CD4-positive, alpha-beta T cell (primary cell): ENCODE measurements at regions not wholly inside any gene's neighbourhood (a gene's known extent, or its start where the extent isn't known, plus 50 kb on each side); places are given as distances from the start of the nearest gene placed in this dataset.

Source experiments
- ATAC-seq: fragments of 200-7000 bp; cut with Tn5 transposase; one replicate; pipeline ENCODE4 v1.10.0; 2022; ENCODE audit warnings: mild to moderate bottlenecking; ENCODE audit not compliant: poor library complexity
- CTCF ChIA-PET: fragments of 350-600 bp; sonication (Branson Sonifier 250); formaldehyde crosslinking; loops from one replicate; lab custom pipeline; 2021; ENCODE audit warnings: antibody characterized with exemption, inconsistent platforms; lab: Charles Lee
- POLR2A ChIA-PET: fragments of 350-600 bp; sonication (Branson Sonifier 250); formaldehyde crosslinking; loops from one replicate; lab custom pipeline; 2021; ENCODE audit warnings: antibody characterized with exemption, inconsistent platforms; lab: Charles Lee
- DNase-seq, 14 experiments: peaks; one replicate each; pipeline ENCODE4 v3.0.0-alpha.2; 2013 to 2020; ENCODE audit warnings: mixed read lengths in 2 of 14
- H3K27ac ChIP-seq, 2 donors: one replicate each; pipeline versions ENCODE4 v1.5.1 to v1.7.0; 2013; ENCODE audit warnings: low read length in 2 of 2, low read depth in 1 of 2, mild to moderate bottlenecking in 1 of 2
- H3K27me3 ChIP-seq, 2 experiments: 1 replicate in 1 of 2; 2 replicates in 1 of 2; pipeline versions ENCODE4 v1.6.1 to v1.7.0; 2013; ENCODE audit warnings: low read length in 2 of 2, control low read depth in 1 of 2, mild to moderate bottlenecking in 1 of 2, moderate library complexity in 1 of 2; ENCODE audit not compliant: insufficient read depth in 2 of 2, control insufficient read depth in 1 of 2
- H3K36me3 ChIP-seq: one replicate; pipeline ENCODE4 v1.6.1; 2013; ENCODE audit warnings: low read length, control low read depth; ENCODE audit not compliant: insufficient read depth
- H3K4me1 ChIP-seq: one replicate; pipeline ENCODE4 v1.6.1; 2013; ENCODE audit warnings: low read length, control low read depth; ENCODE audit not compliant: insufficient read depth
- H3K4me3 ChIP-seq: one replicate; pipeline ENCODE4 v1.5.1; 2013; ENCODE audit warnings: mild to moderate bottlenecking, low read length, moderate library complexity
- H3K9me3 ChIP-seq, 2 experiments: 1 replicate in 1 of 2; 2 replicates in 1 of 2; pipeline versions ENCODE4 v1.6.1 to v1.7.0; 2013; ENCODE audit warnings: low read length in 2 of 2, mild to moderate bottlenecking in 2 of 2, control low read depth in 1 of 2, moderate library complexity in 1 of 2; ENCODE audit not compliant: control insufficient read depth in 1 of 2, insufficient read depth in 1 of 2
- H3K27ac Mint-ChIP-seq: one replicate; pipeline ENCODE4 v1.8.0; 2020; ENCODE audit warnings: mixed read lengths
- H3K27me3 Mint-ChIP-seq: one replicate; pipeline ENCODE4 v1.8.0; 2021; ENCODE audit warnings: mixed read lengths
- H3K36me3 Mint-ChIP-seq: one replicate; pipeline ENCODE4 v1.8.0; 2021; ENCODE audit warnings: low read depth, mixed read lengths
- H3K4me1 Mint-ChIP-seq: one replicate; pipeline ENCODE4 v1.8.0; 2021; ENCODE audit warnings: low read depth, mixed read lengths
- H3K4me3 Mint-ChIP-seq: one replicate; pipeline ENCODE4 v1.8.0; 2020; ENCODE audit warnings: mild to moderate bottlenecking, mixed read lengths
- H3K9me3 Mint-ChIP-seq: one replicate; pipeline ENCODE4 v1.8.0; 2020; ENCODE audit warnings: mixed read lengths
- intact Hi-C, 2 experiments: fragments of 100-400 bp; cut with DNase I in 1 of 2; cut with micrococcal nuclease in 1 of 2; formaldehyde crosslinking; loops; one replicate each; pipeline versions ENCODE4 v1.15.1 to v1.9.0; 2023 to 2025; cut with DNase I, micrococcal nuclease
- TF ChIP-seq, protein P1 (sequence below): fragments of 200-600 bp; IDR thresholded peaks from one replicate; pipeline ENCODE4 v1.8.0; 2022; ENCODE audit warnings: antibody characterized with exemption, mild to moderate bottlenecking

DNA sequence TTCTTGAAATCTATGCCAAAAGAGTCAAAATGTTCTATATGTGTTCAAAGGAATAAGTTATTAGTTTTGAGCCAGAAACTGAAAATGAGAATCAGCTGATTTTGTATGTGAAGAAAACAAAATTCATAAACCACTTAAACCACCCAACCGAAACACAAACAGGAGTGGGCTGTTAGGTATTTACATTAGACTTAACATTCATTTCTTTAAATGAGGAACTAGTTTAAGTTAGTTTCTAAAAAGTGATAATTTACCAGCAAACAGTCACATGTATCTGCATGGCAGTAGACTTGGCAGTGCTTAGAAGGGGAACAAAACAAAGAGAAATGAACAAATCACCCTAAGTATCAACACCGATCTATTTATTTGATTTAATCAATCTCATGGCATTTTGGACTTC lies 128.0 kb downstream of the GMNC start:
- Histone ChIP-seq H3K36me3 (no peaks in the 10 kb centered on the region), H3K4me1 (no peaks in the 10 kb centered on the region), H3K27me3 (no peaks in the 10 kb centered on the region), H3K4me3 (no peak overlapping the region), H3K9me3 (no peaks in the 10 kb centered on the region), H3K27ac (no peak overlapping the region)
- Mint-ChIP-seq H3K4me3 (no peak overlapping the region), H3K4me1 (no peaks in the 10 kb centered on the region), H3K27me3 (no peaks in the 10 kb centered on the region), H3K36me3 (no peaks in the 10 kb centered on the region), H3K9me3 (no peaks in the 10 kb centered on the region), H3K27ac (no peak overlapping the region)
- intact Hi-C loops, result no loop called here
- DNase-seq, result no peak
- POLR2A ChIA-PET, result no interaction called here
- CTCF ChIA-PET, result no interaction called here
- TF ChIP-seq, protein P1, sequence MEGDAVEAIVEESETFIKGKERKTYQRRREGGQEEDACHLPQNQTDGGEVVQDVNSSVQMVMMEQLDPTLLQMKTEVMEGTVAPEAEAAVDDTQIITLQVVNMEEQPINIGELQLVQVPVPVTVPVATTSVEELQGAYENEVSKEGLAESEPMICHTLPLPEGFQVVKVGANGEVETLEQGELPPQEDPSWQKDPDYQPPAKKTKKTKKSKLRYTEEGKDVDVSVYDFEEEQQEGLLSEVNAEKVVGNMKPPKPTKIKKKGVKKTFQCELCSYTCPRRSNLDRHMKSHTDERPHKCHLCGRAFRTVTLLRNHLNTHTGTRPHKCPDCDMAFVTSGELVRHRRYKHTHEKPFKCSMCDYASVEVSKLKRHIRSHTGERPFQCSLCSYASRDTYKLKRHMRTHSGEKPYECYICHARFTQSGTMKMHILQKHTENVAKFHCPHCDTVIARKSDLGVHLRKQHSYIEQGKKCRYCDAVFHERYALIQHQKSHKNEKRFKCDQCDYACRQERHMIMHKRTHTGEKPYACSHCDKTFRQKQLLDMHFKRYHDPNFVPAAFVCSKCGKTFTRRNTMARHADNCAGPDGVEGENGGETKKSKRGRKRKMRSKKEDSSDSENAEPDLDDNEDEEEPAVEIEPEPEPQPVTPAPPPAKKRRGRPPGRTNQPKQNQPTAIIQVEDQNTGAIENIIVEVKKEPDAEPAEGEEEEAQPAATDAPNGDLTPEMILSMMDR, result no peak
- no peak for ATAC-seq

DNA sequence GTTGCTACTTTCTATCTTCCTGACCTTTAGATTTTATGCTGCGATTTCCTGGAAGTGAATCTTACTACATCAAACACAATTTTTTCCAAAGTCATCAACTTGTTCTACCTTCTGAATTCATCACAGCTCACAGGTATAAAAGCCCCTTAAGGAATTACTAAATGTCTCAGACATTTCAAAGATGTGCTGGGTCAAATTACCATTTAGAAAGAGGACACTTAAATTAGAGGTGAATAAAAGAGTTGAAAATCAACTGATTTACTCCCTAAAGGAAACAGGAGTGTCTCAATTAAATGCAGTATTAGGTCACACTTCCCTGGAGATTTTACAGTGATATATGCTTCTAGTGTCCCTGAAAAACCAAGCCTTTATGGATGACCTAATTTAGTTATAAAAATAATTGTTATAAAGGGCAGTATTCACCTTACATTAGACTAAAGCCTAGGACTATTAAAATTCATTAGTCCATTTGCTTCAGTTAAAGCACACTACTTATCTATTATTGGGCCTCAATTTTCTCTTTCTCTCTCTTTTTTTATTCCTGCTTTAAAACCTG lies 128.8 kb downstream of the GMNC start:
- Histone ChIP-seq H3K4me1 (no peaks in the 10 kb centered on the region), H3K27me3 (no peaks in the 10 kb centered on the region), H3K36me3 (no peaks in the 10 kb centered on the region), H3K27ac (no peak overlapping the region), H3K4me3 (no peak overlapping the region), H3K9me3 (no peaks in the 10 kb centered on the region)
- Mint-ChIP-seq H3K4me1 (no peaks in the 10 kb centered on the region), H3K36me3 (no peaks in the 10 kb centered on the region), H3K4me3 (no peak overlapping the region), H3K27ac (no peak overlapping the region), H3K27me3 (no peaks in the 10 kb centered on the region), H3K9me3 (no peaks in the 10 kb centered on the region)
- POLR2A ChIA-PET, result no interaction called here
- ATAC-seq, result no peak
- intact Hi-C loops, result no loop called here
- TF ChIP-seq, protein P1, result no peak
- CTCF ChIA-PET, result no interaction called here
- DNase-seq, result no peak

DNA sequence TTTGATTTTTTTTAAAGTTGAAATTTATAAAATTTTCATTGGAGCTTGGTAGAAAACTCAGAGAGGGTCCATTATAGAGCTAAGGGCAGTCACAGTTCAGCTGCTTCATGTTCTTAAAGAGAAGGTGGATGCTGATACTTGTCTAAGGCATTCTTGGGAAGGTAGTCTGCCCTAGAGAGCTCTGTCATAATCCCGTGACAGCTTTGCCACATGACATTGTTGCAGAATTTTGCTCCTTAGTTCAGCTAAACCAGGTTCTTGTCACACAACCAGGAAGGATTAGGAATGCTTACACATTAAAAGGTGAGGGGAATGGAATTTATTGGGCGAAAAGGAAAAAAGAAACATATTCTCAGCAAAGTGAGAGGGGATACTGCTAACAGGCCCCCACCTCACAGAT lies 130.9 kb downstream of the GMNC start:
- no peaks in the 10 kb centered on the region for H3K27me3 Mint-ChIP-seq
- no peaks in the 10 kb centered on the region for H3K27me3 ChIP-seq
- no peak overlapping the region for H3K27ac Mint-ChIP-seq
- no peaks in the 10 kb centered on the region for H3K36me3 Mint-ChIP-seq
- ChIA-PET POLR2A (no interaction called here), CTCF (no interaction called here)
- DNase-seq, result no peak
- H3K4me3 Mint-ChIP-seq, result no peak overlapping the region
- no peaks in the 10 kb centered on the region for H3K9me3 ChIP-seq
- H3K9me3 Mint-ChIP-seq, result no peaks in the 10 kb centered on the region
- no peaks in the 10 kb centered on the region for H3K4me1 Mint-ChIP-seq
- no peak for ATAC-seq
- TF ChIP-seq, protein P1, result no peak
- H3K4me1 ChIP-seq, result no peaks in the 10 kb centered on the region
- H3K4me3 ChIP-seq, result no peak overlapping the region
- H3K27ac ChIP-seq, result no peak overlapping the region
- H3K36me3 ChIP-seq, result no peaks in the 10 kb centered on the region
- intact Hi-C loops, result no loop called here
